IMR-90 (cell line): ENCODE measurements at regions not wholly inside any gene's neighbourhood (a gene's known extent, or its start where the extent isn't known, plus 50 kb on each side); places are given as distances from the start of the nearest gene placed in this dataset.

ENCODE experiments used
- ATAC-seq: fragments of 200-7000 bp; cut with Tn5 transposase; 2 replicates; pipeline ENCODE4 v1.9.1; 2020; ENCODE audit warnings: low read depth, mild to moderate bottlenecking, moderate library complexity
- BruUV-seq: library from RNA; stranded (reverse); fragments of 400-500 nt; replicated peaks from 2 replicates; lab custom pipeline; 2021; lab: Mats Ljungman, UMichigan
- CTCF ChIA-PET: fragments of 300-600 bp; formaldehyde crosslinking; extraction: SDS; loops from one replicate; lab custom pipeline; 2021; ENCODE audit warnings: antibody characterized with exemption; lab: Yijun Ruan, JAX
- POLR2A ChIA-PET: fragments of 300-600 bp; sonication (Branson Sonifier 250); formaldehyde crosslinking; loops from one replicate; lab custom pipeline; 2022; ENCODE audit warnings: antibody characterized with exemption; ENCODE audit not compliant: unreplicated experiment; lab: Charles Lee
- DNase-seq: peaks from one replicate; pipeline ENCODE4 v3.0.0; 2013
- H2AFZ ChIP-seq: replicated peaks from 2 replicates; pipeline ENCODE3; 2013; ENCODE audit warnings: low read length, mild to moderate bottlenecking; ENCODE audit not compliant: poor library complexity
- H2AK5ac ChIP-seq: 2 replicates; pipeline ENCODE4 v1.6.1; 2013; ENCODE audit warnings: low read depth, low read length, inconsistent platforms
- H2AK9ac ChIP-seq: replicated peaks from 2 replicates; pipeline ENCODE3; 2013; ENCODE audit warnings: mild to moderate bottlenecking, low read depth, low read length, moderate library complexity; ENCODE audit not compliant: poor library complexity
- H2BK120ac ChIP-seq: 2 replicates; pipeline ENCODE4 v1.6.1; 2013; ENCODE audit warnings: low read depth, low read length, inconsistent platforms
- H2BK15ac ChIP-seq: 3 replicates; pipeline ENCODE4 v1.6.1; 2013; ENCODE audit warnings: low read depth, low read length, inconsistent platforms
- H2BK20ac ChIP-seq: 2 replicates; pipeline ENCODE4 v1.6.1; 2013; ENCODE audit warnings: low read depth, mild to moderate bottlenecking, inconsistent platforms, low read length, moderate library complexity
- H2BK5ac ChIP-seq: 2 replicates; pipeline ENCODE4 v1.6.1; 2013; ENCODE audit warnings: mild to moderate bottlenecking, low read depth, low read length, inconsistent platforms; ENCODE audit not compliant: poor library complexity, severe bottlenecking
- H3K14ac ChIP-seq: replicated peaks from 2 replicates; pipeline ENCODE4 v1.6.1; 2013; ENCODE audit warnings: low read depth, low read length, inconsistent platforms
- H3K18ac ChIP-seq: 2 replicates; pipeline ENCODE4 v1.6.1; 2013; ENCODE audit warnings: low read depth, low read length, control low read depth
- H3K23ac ChIP-seq: 2 replicates; pipeline ENCODE4 v1.6.1; 2013; ENCODE audit warnings: low read depth, low read length, inconsistent platforms
- H3K27ac ChIP-seq: 2 replicates; pipeline ENCODE4 v1.5.1; 2013; ENCODE audit warnings: mild to moderate bottlenecking, control low read depth, low read length; ENCODE audit not compliant: insufficient read depth
- H3K27me3 ChIP-seq: 2 replicates; pipeline ENCODE4 v1.6.1; 2013; ENCODE audit warnings: low read length; ENCODE audit not compliant: control insufficient read depth, insufficient read depth
- H3K36me3 ChIP-seq: 2 replicates; pipeline ENCODE4 v1.6.1; 2013; ENCODE audit warnings: low read length, mixed read lengths; ENCODE audit not compliant: control insufficient read depth, insufficient read depth
- H3K4ac ChIP-seq: 2 replicates; pipeline ENCODE4 v1.6.1; 2013; ENCODE audit warnings: low read depth, low read length, inconsistent platforms
- H3K4me1 ChIP-seq: 2 replicates; pipeline ENCODE4 v1.6.1; 2013; ENCODE audit warnings: low read length, mixed read lengths; ENCODE audit not compliant: control insufficient read depth, insufficient read depth
- H3K4me2 ChIP-seq: 2 replicates; pipeline ENCODE4 v1.6.1; 2013; ENCODE audit warnings: low read depth, mild to moderate bottlenecking, control low read depth, low read length, moderate library complexity
- H3K4me3 ChIP-seq: 2 replicates; pipeline ENCODE4 v1.5.1; 2013; ENCODE audit warnings: low read depth, mild to moderate bottlenecking, control low read depth, low read length, moderate library complexity; ENCODE audit not compliant: insufficient read depth
- H3K56ac ChIP-seq: 2 replicates; pipeline ENCODE4 v1.6.1; 2013; ENCODE audit warnings: low read length, inconsistent platforms; ENCODE audit not compliant: insufficient read depth; ENCODE audit errors: extremely low read depth
- H3K79me1 ChIP-seq, 2 experiments: 2 replicates each; pipeline ENCODE4 v1.6.1; 2013; ENCODE audit warnings: low read length in 2 of 2, inconsistent platforms in 1 of 2, low read depth in 1 of 2
- H3K9ac ChIP-seq: 2 replicates; pipeline ENCODE4 v1.6.1; 2013; ENCODE audit warnings: low read depth, low read length, control low read depth
- H3K9me1 ChIP-seq: 2 replicates; pipeline ENCODE4 v1.6.1; 2013; ENCODE audit warnings: low read length, inconsistent platforms; ENCODE audit not compliant: insufficient read depth
- H3K9me3 ChIP-seq: 2 replicates; pipeline ENCODE4 v1.6.1; 2013; ENCODE audit warnings: low read length; ENCODE audit not compliant: control insufficient read depth, insufficient read depth
- H4K20me1 ChIP-seq: 2 replicates; pipeline ENCODE4 v1.6.1; 2013; ENCODE audit warnings: low read length, inconsistent platforms; ENCODE audit not compliant: insufficient read depth
- H4K5ac ChIP-seq: 2 replicates; pipeline ENCODE4 v1.6.1; 2013; ENCODE audit warnings: mild to moderate bottlenecking, low read depth, low read length, control low read depth
- H4K8ac ChIP-seq, 2 experiments: 2 replicates each; pipeline ENCODE4 v1.6.1; 2013; ENCODE audit warnings: low read depth in 2 of 2, low read length in 2 of 2, control low read depth in 1 of 2, inconsistent platforms in 1 of 2
- H4K91ac ChIP-seq: 2 replicates; pipeline ENCODE4 v1.6.1; 2013; ENCODE audit warnings: low read depth, low read length, inconsistent platforms; ENCODE audit not compliant: insufficient read depth
- BHLHE40 ChIP-seq: fragments of 150-350 bp; IDR thresholded peaks from 2 replicates; pipeline ENCODE4 v1.6.1; 2016; ENCODE audit warnings: mild to moderate bottlenecking, low read depth, low read length
- CEBPB ChIP-seq: IDR thresholded peaks from 2 replicates; pipeline ENCODE4 v1.6.1; 2012; ENCODE audit warnings: low read depth, low read length, improper control_type of control experiment
- CHD1 ChIP-seq: IDR thresholded peaks from 2 replicates; pipeline ENCODE4 v1.6.1; 2012; ENCODE audit warnings: low read depth, low read length, improper control_type of control experiment
- ELK1 ChIP-seq: fragments of 150-350 bp; IDR thresholded peaks from 2 replicates; pipeline ENCODE4 v1.6.1; 2016; ENCODE audit warnings: low read depth, mild to moderate bottlenecking, low read length, moderate library complexity, borderline replicate concordance
- FOS ChIP-seq: fragments of 150-350 bp; IDR thresholded peaks from 2 replicates; pipeline ENCODE4 v1.6.1; 2016; ENCODE audit warnings: low read depth, low read length
- MAFK ChIP-seq: IDR thresholded peaks from 2 replicates; pipeline ENCODE4 v1.6.1; 2012; ENCODE audit warnings: low read depth, low read length, improper control_type of control experiment
- MAZ ChIP-seq: IDR thresholded peaks from 2 replicates; pipeline ENCODE4 v1.6.1; 2012; ENCODE audit warnings: low read depth, mild to moderate bottlenecking, low read length, improper control_type of control experiment, moderate library complexity, borderline replicate concordance
- MXI1 ChIP-seq: IDR thresholded peaks from 2 replicates; pipeline ENCODE4 v1.6.1; 2012; ENCODE audit warnings: low read depth, mild to moderate bottlenecking, low read length, moderate library complexity, borderline replicate concordance
- NFE2L2 ChIP-seq: fragments of 150-350 bp; IDR thresholded peaks from 2 replicates; pipeline ENCODE4 v1.6.1; 2016; ENCODE audit warnings: low read depth, mild to moderate bottlenecking, low read length
- POLR2A ChIP-seq: IDR thresholded peaks from 2 replicates; pipeline ENCODE4 v1.6.1; 2012; ENCODE audit warnings: mild to moderate bottlenecking, low read depth, low read length
- RAD21 ChIP-seq: IDR thresholded peaks from 2 replicates; pipeline ENCODE4 v1.6.1; 2012; ENCODE audit warnings: low read length, improper control_type of control experiment
- RCOR1 ChIP-seq: IDR thresholded peaks from 2 replicates; pipeline ENCODE4 v1.6.1; 2012; ENCODE audit warnings: mild to moderate bottlenecking, low read length, improper control_type of control experiment; ENCODE audit not compliant: insufficient replicate concordance
- RFX5 ChIP-seq: IDR thresholded peaks from 2 replicates; pipeline ENCODE4 v1.8.0; 2012; ENCODE audit warnings: low read depth, mild to moderate bottlenecking, low read length, moderate library complexity
- WGBS, 2 experiments: methylation state at CpG; one replicate each; pipeline versions ENCODE4 v1.1.5 to v1.1.7; 2013; ENCODE audit warnings: missing lambda C conversion rate in 2 of 2; ENCODE audit not compliant: insufficient read length in 1 of 2; ENCODE audit errors: extremely low coverage in 2 of 2; 5-methylcytosine and 5-hydroxymethylcytosine counted together
- dilution Hi-C: fragments of 300-500 bp; cut with HindIII; formaldehyde crosslinking; loops from one replicate; pipeline ENCODE4 v1.14.3; 2018; ENCODE audit warnings: low sequenced_read_pairs; ENCODE audit not compliant: unreplicated experiment
- in situ Hi-C: fragments of 300-500 bp; cut with MboI; formaldehyde crosslinking; loops from 3 replicates; pipeline ENCODE4 v1.14.3; 2019; ENCODE audit warnings: low sequenced_read_pairs, inconsistent platforms, mixed read lengths
- intact Hi-C: fragments of 100-400 bp; cut with micrococcal nuclease; formaldehyde crosslinking; loops from 2 replicates; pipeline ENCODE4 v1.10.0; 2022

GRCh38 chr5:99272576-99272975, 343.8 kb upstream of the CHD1 start:
- no peaks in the 10 kb centered on the region for H4K20me1 ChIP-seq
- no peak overlapping the region for H3K18ac ChIP-seq
- no peak overlapping the region for H3K56ac ChIP-seq
- H4K91ac ChIP-seq: no peak overlapping the region
- no peak for TF ChIP-seq CHD1
- no peak for TF ChIP-seq NFE2L2
- TF ChIP-seq RFX5: no peak
- TF ChIP-seq MAFK: no peak
- no peak for TF ChIP-seq BHLHE40
- no peak for TF ChIP-seq ELK1
- no peak for TF ChIP-seq MAZ
- no peak for TF ChIP-seq RCOR1
- TF ChIP-seq MXI1: no peak
- TF ChIP-seq FOS: no peak
- no peak for TF ChIP-seq CEBPB
- TF ChIP-seq POLR2A: no peak
- TF ChIP-seq RAD21: no peak
- DNase-seq: no peak
- no peak overlapping the region for H3K27ac ChIP-seq
- no peak overlapping the region for H2BK5ac ChIP-seq
- H2AK9ac ChIP-seq: no peak overlapping the region
- H2AFZ ChIP-seq: no peak overlapping the region
- CTCF ChIA-PET: interaction anchor here (0.6 kb wide), 1 partner anchor 95 kb away, joined by 3 read pairs; no protein-coding TSS in a partner anchor
- no peak overlapping the region for H3K4me2 ChIP-seq
- no peak for ATAC-seq
- no peak overlapping the region for H3K9ac ChIP-seq
- no peak overlapping the region for H3K23ac ChIP-seq
- H3K79me1 ChIP-seq: no peaks in the 10 kb centered on the region
- BruUV-seq: no TSS peak
- H3K4me3 ChIP-seq: no peak overlapping the region
- no peaks in the 10 kb centered on the region for H3K4me1 ChIP-seq
- no peak overlapping the region for H2AK5ac ChIP-seq
- no peak overlapping the region for H4K5ac ChIP-seq
- no peaks in the 10 kb centered on the region for H3K36me3 ChIP-seq
- no peak overlapping the region for H2BK20ac ChIP-seq
- dilution Hi-C loops (no loop called here), intact Hi-C loops (no loop called here), in situ Hi-C loops (no loop called here)
- POLR2A ChIA-PET: no interaction called here
- H2BK120ac ChIP-seq: no peak overlapping the region
- no peak overlapping the region for H3K4ac ChIP-seq
- 24% methylated on average over 2 of the region's 2 CpGs; no CpG with 5 or more reads in 1 of the 2 experiments for WGBS, 2 experiments
- H3K9me1 ChIP-seq: no peaks in the 10 kb centered on the region
- H4K8ac ChIP-seq: no peak overlapping the region
- H2BK15ac ChIP-seq: no peak overlapping the region
- H3K9me3 ChIP-seq: peaks cover 13% of the 10 kb centered on the region
- no peak overlapping the region for H3K14ac ChIP-seq
- no peaks in the 10 kb centered on the region for H3K27me3 ChIP-seq
